NCI-H446 treated with DMSO at 0.1 percent for 48 hours (cell line): ENCODE measurements at regions not wholly inside any gene's neighbourhood (a gene's known extent, or its start where the extent isn't known, plus 50 kb on each side); places are given as distances from the start of the nearest gene placed in this dataset.

Experiments used
- DNase-seq: peaks from one replicate; lab custom pipeline; 2025; lab: John Stamatoyannopoulos, UW

DNA sequence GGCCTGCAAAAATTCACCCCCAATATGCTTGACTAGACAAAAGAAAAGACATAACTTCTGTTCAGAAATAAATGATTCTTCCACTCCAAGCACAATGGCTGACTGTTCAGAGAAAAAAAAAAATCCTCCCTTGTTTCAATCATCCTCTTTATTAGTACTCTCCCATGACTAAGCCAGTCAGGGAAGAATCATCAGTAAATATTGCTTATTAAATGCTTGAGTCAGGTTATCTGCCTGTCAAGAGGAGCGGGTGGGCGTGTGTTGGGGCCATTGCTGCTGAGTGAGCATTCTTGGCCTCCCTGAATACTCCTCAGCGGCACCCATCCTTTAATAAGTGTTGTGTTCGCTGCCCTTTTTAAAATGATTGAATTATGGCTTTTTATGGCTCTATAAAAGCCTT lies 1334.8 kb upstream of the CELF4 start:
- no peak for DNase-seq

GRCh38 chr18:38900031-38900430 lies 1334.4 kb upstream of the CELF4 start:
- no peak for DNase-seq

DNA sequence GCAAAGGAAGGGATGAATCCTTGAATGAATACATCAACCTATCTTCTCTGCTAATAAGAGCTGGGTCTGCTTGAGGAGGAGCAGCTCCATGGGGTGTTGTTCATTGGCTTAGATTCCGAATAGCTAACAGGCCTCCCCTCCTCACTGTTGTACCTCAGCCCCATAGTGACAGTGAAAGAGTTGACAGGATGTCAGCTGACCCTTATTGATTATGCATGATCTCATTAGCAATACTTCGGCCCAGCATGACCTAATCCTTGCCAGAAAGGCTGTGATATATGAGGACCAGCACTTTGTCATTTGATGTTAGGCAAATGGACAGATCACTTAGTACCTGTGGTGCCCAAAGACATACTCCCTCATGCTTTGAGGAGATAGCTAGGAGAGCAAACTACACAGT lies 1333.7 kb upstream of the CELF4 start:
- no peak for DNase-seq

- no peak for DNase-seq
Observed at GRCh38 chr18:38898167-38898566, 1332.6 kb upstream of the CELF4 start.

GRCh38 chr18:38895560-38895959 lies 1330.0 kb upstream of the CELF4 start:
- DNase-seq: no peak

DNA sequence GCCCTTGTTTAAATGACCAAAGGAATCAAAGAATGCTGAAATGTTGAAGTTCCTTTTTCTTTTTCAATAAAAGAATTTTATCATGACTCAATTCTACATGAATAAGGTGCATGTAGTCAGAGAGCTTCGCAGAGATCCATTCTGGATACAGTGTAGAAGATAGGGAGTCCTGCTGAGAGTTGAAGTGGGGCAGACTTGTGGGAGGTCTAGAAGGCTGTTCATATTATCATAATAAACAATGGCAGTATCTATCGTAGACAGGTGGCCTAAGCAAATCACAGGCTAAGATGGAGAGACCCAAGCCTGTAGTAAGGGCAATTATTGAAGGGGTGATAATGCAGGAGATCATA lies 1322.0 kb upstream of the CELF4 start:
- no peak for DNase-seq

GRCh38 chr18:38886861-38887670 lies 1321.5 kb upstream of the CELF4 start:
- no peak for DNase-seq

DNA sequence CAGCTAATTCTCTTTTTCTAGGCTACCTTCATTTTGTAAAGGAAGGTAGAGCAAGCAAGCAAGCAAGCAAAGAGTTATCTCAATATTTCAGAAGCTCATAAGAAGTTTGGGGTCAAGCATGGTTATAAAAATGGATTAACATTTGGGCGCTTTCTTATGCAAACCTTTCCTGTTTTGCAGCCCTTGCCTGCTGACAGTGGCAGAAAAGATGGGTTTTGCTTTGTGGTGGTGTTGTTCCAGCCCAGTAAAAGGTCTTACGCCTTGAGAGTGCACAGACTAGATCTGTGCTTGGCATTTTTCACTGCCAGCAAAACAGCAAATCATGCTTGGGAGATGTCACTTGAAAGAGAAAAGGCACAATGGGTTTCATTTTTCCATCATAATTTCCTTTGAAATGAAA lies 1320.6 kb upstream of the CELF4 start:
- DNase-seq: no peak

DNA sequence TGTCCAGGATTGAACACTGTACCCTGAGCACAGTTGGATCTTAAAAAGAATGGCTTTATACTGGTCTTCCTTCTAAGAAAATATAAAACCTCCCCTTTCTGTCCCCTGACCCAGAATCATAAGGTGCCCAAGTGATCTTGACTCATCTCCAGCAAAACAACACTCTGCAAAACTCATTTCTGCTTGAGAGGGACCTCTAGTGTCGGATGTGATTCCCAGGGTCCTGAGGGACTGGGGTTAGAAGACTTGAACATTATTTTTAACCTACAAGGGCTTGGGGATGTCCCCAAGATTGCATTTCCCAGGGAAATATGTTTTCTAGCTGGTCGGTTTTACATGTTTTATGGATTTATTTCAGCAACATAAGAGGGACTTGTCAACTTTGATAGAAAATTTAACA lies 1318.5 kb upstream of the CELF4 start:
- DNase-seq: no peak

DNA sequence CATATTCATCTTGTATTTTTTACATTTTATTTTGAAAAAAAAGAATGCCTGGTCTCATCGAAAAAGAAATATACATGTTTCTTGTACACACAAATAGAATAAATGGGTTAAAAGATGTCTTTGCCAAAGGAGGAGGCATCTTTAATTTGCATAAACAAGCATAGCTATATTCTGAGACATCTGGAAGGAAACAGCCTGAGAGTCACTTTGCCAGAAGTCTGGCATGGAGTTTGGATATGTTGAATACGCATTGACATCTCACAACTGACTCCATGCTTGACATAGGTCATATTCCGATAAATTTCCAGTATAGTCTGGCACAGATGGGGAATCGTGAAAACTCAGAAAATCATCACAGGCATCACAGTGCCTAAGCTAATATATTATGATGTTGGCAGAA lies 1317.5 kb upstream of the CELF4 start:
- peak; percentile 2 for DNase-seq

GRCh38 chr18:38879871-38880270 lies 1314.3 kb upstream of the CELF4 start:
- DNase-seq: no peak

DNA sequence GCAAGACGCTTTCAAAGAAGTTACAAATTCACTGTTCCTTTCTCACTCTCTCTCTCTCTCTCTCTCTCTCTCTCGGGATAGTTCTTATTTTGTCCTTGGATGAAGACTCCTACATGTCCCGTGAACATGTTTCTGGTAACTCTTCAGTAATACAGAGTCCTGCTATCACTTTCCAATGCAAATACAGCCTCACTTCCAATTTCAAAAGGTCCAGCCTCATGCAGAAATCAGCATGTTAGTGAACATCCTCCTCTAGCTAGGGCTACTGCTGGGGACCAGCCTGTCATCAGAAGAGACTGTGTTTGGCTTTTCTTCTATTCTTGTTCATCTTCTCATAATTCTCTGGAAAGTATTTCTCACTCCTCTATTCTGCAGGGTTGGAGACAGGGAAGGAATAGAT lies 1306.7 kb upstream of the CELF4 start:
- no peak for DNase-seq

- no peak for DNase-seq
Observed at GRCh38 chr18:38868757-38869156, 1303.2 kb upstream of the CELF4 start.

DNA sequence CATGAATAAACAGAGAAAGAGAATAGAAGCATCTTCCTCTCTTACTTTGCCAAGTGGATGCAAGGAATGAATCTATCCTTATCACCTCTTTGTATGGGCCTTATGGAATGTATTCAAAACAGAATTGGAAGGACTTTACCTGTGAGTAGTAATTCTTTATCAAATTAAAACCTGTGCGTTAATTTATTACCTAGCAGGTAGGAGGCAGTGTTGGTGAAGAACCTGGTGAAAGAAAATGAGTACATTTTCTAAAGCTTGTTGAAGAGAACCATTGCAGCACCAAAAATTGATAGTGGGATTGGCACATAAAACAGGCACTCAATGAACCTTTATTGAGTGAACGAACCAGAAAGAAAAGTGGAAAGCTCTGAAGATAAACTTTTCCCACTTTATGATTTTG lies 1302.1 kb upstream of the CELF4 start:
- DNase-seq: no peak

DNA sequence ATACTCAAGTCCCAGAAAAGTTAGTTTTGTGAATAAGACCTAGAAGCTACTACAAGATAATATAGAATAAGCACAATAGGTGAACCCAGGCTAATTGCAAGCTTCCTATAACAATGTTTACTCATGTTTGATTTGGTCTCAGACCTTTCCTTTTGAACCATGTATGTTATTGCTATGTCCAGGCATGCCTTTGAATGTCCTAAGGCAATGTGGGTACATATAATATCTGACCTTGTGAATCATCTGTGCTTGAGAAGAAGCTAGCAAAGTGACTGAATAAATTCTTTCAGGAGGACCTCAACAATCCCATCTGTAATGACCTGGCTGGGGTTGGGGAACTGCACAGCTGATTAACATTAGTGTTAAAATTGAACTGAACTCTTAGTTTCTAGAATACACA lies 1285.9 kb upstream of the CELF4 start:
- DNase-seq: no peak

DNA sequence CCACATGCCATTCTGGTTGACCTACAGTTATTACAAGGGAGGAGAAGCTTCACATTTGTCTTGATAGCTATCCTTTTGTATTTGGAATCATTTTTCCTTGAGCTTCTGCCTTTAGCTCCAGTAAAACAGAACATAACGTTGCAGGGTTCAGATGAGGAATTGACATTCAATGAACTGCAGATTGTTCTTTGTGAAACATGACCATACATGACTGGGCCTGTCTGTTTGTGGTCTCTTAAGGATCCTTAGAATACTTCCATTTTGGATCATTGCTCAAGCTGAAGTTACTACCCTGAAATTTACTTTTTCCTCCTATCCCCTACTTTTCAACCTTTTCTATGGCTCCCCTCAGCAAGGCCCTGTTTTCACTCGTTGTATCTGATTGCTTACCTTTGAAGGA lies 1281.7 kb upstream of the CELF4 start:
- DNase-seq: no peak

- DNase-seq: no peak
Observed at GRCh38 chr18:38843291-38843690, 1277.7 kb upstream of the CELF4 start.

- no peak for DNase-seq
Observed at GRCh38 chr18:38826247-38826646, 1260.6 kb upstream of the CELF4 start.

DNA sequence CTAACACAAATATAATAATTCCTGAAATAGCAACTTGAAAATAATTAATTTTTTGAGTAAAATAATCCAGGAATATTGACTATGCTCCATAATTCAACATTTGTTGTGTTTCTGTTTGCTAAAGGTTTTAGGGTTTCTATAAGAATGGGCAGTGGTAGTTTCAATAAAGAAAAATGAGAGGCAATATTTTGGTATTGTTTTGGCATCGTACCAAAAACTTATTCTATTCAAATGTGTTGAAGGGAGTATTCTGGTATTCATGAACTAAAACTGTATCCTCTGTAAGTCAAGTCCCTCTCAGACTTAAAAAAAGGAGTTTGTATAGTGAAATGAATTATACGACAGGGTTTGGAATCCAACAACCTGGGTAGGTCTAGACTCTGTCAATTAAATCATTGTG lies 1245.6 kb upstream of the CELF4 start:
- DNase-seq: no peak

DNA sequence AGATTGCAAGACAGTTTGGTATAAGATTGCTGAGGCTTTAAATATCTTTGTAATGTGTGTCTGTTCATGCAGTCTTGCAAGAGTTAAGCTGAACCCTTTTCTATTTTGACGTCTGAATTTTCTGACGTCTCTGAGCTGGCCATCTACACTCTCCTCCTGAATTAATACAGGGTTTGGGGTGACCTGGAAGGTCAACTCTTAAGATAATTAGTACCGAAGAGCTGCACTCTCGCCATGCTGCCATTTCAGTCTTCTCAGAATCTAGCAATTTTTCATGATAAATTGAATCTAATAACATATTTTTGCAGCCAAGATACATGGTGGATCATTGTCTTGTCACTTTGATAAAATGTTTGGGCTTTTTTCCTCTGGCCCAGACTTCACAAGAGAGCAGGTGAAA lies 1245.2 kb upstream of the CELF4 start:
- no peak for DNase-seq

DNA sequence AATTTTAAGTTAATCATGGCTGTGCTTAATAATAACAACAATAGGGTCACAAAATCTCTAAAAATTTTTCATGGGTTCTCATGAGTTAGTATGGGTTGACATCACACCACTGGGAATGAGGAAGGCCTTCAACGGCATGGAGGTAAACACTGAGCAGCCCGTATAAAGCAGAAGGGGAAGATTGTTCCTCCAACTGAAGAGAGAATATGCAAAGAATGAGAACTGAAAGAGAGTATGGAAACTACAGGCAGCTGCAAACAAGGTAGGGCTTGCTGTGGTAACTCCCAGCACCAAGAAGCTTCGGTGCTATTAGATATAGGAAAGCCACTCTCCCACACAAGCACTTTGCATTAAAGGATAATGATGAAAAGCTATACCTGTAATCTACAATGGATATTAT lies 1242.3 kb upstream of the CELF4 start:
- DNase-seq: no peak

DNA sequence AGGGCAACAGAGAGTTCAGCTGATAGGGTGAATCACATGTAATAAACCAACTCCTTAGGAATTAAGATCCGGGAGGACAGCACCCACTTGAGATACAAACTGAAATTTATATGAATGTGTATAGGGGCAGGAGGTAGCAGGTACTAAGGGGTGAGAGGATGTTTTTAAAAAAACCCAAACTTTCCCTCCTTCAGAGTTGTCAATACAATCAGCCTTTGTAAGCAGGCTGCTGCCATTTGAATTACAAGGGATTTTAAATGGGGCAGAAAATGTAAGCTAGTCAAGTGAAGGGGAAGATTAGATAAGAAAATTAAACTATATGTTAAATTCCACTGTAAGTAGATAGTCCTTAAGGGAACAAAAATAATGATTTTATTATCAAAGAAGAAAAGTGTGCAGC lies 1239.7 kb upstream of the CELF4 start:
- DNase-seq: no peak

DNA sequence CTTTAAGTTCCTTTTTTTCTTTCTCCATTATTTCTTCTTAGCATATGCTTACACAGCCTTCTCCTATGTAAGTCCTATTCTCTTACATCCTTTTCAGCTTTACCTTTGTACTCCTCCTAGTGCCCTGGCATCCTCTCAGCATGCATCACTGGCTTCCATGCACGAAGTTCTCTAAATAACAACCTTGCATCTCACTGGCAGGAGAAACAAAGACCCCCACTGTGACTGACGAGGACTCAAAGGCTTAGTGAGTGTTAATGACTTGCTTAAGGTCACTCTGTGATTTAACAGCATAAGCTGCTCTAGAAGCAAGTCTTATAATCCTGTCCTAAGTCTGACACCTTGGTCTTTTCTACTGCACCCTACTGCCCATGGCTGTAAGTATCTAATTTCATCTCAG lies 1236.0 kb upstream of the CELF4 start:
- DNase-seq: no peak

DNA sequence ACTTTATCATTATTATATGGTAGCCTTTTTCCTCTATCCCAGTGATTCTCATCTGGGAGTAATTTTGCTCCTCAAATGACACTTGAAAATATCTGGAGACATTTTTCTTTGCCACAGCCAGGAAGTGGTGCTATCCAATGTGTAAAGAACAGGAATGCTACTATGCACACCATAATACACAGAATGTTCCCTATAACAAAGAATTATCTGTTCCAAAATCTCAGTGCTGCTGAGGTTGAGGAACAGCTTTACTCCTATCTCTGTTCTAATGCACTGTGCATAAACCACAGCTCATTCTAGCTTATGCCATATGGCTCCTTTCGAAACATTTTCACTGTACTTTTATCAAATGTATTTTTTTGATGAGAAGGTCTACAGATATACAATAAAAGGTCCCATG lies 1231.2 kb upstream of the CELF4 start:
- no peak for DNase-seq

DNA sequence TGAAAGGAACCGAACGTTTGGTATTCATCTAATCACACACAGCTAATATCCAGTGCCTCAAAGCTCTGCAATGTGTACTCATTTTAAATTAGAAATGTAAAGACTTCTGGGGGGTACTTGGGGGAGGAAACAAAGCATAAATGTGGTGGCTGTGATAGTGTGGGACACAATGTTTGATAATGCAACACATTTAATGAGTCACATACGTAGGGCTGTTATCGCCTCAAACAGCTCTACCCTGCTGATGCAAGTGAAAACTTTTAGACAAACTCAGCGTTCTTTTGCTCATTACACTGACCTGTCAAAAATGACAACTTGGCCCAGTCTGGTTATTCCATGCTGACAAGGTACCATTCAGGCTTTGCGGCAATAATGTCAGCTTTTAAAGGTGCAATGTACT lies 1227.1 kb upstream of the CELF4 start:
- DNase-seq: no peak
